ENCODE measurements at regions not wholly inside any gene's neighbourhood (a gene's known extent, or its start where the extent isn't known, plus 50 kb on each side); places are given as distances from the start of the nearest gene placed in this dataset.
"Not testable (repeated sequence)": the region's sequence is repeated elsewhere in the genome, so short reads cannot be mapped to it uniquely, and the experiment has no call there.

DNA sequence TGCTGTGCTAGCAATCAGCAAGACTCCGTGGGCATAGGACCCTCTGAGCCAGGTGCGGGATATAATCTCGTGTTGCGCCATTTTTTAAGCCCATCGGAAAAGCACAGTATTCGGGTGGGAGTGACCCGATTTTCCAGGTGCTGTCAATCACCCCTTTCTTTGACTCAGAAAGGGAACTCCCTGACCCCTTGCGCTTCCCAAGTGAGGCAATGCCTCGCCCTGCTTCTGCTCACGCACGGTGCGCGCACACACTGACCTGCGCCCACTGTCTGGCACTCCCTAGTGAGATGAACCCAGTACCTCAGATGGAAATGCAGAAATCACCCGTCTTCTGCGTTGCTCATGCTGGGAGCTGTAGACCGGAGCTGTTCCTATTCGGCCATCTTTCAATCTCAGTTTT, 372.6 kb downstream of the CDC5L start:
- DNase-seq: not testable (repeated sequence)

DNA sequence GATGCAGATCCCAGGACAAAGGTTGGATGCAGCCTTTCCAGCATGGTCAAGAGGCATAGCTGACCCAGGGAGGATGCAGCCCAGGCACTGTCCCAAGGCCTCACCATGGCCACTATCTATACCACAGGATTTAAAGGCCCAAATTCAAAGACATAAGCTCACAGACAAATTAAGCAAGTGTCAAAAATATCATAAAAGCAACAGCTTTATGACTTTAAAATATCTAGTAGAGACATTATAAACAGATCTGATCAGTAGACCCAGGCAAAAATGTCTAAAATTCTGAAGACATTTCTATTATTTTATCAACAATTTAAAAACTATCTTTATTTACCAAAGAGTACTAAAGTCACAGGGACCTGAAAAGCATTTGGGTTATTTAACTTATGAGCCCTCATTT, 373.5 kb downstream of the CDC5L start:
- DNase-seq: no peak

DNA sequence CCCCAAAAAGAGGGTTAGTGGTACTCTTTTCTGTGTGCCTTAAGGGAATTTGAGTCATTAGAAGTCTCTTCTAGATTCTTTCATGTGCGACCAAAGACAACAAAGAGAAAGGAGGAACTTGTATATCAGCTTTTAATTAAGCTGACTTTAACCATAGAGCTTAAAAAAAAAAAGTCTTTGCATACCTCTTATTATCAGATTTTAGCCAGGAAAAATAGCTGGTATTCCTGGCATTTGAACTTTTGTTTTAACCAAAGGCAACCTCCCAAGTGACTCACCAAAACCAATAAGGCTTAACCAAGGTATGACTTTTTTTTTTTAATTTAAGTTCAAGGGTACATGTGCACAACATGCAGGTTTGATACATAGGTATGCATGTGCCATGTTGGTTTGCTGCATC, 375.0 kb downstream of the CDC5L start:
- no peak for DNase-seq

DNA sequence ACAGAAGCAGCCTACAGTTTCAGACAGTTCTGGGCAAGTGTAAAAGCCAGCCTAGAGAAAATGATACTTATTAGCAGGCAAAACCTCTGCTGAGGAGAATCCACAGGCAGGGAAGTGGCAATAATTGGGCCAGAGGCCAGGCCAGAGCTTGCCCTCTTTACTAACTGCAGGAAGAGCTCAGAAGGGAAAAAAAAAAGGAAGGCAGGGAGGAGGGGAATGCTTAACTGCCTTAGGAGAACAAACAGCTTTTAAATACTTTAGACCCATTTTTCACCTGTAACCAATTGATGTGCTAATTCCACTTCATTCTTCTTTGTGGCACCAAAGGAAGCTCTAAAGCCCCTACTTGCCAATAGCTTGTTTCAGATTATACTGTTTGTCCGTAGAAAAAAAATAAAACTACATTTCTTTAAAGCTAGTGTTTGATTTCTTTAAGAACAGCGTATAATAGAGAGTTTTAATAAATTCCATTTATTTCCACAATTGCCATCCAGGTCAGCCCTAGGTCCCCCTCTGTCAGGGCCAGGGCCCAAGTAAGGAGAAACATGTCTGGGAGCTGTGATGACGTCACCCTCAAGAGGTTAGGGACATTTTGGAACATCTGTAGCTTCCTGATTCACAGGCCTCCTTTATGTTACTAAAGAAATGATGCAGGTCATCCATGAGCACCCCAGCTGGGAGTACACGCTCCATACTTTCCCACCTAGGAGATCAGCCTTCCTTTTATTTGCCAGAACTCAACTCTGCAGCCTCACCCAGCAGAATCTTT, 384.3 kb downstream of the CDC5L start:
- DNase-seq: no peak

DNA sequence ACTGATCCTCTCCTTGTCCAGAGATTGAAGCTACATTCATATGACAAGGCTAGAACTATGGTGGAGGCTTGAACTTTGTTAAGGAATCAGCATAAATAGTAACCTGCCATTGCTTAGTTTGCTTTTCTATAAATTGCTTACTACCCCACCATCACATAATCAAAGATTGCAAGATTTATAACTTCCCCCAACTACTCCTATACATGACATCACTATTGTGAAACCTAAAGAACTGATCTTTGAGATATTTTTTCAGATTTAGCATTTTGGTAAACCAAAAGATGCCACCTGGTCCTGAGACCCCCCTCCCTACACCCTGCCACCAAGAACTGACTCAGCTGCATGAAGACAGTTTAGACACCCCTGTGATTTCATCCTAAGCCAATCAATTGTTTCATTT, 385.3 kb downstream of the CDC5L start:
- no peak for DNase-seq

DNA sequence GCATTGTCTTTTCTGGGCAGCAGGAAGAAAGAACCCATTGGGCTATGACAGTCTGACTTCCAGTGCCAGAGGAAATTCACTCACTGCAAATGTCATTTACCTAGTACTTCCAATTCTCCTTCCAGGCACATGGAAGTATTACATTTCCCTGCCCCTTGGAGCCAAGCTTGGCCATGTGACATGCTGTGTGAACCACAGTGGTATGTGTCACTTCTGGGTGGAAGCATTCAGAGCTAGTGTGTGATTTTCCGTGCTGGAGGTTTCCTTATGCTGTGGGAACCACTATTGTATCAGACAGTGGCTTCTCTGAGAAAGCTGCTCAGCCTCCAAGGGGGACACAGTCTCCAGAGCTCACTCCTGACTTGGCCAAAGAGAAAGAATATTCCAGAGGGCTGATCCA, 387.6 kb downstream of the CDC5L start:
- no peak for DNase-seq

DNA sequence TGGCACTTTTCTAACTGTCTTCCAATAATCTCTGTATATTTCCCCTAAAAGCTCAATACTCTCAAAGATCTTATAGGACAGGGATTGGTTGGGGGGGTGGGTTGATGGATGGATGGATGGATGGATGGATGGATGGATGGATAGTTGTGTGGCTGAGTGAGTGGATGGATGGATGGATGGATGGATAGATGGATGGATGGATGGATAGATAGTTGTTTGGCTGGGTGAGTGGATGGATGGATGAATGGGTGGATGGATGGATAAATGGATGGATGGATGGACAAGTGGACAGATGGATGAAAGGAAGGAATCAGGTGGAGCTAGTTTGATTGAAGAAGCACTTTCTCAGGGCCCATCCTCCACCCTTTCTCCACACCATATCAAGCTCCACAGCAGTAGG, 388.8 kb downstream of the CDC5L start:
- no peak for DNase-seq

DNA sequence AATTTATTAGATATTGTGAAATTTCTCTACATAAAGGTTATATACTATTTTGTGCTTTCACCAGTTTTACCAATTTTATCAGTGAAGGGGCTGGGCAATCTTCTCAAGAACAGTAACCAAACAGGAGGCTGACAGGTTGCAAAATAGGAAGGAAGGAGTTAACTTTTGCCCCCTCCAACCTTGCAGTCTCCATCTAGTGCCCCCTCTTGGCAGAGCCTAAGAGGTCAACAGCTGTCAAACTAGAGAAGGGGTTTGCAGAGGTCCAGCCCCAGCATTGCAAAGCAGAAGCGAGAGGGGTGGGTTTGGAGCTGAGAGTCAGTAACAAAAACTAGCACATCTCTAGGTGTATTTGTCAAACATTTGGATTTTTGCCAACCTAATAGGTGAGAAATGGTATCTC, 391.0 kb downstream of the CDC5L start:
- DNase-seq: no peak

All from tongue (tissue), 1 donor.